Ramos (cell line): ENCODE measurements at regions not wholly inside any gene's neighbourhood (a gene's known extent, or its start where the extent isn't known, plus 50 kb on each side); places are given as distances from the start of the nearest gene placed in this dataset.

Experiments used
- in situ Hi-C: fragments of 300-500 bp; cut with MboI; formaldehyde crosslinking; loops from one replicate; pipeline ENCODE4 v1.14.3; 2022; ENCODE audit warnings: low sequenced_read_pairs; ENCODE audit not compliant: unreplicated experiment

GRCh38 chr11:114987186-114987760 is 308.9 kb downstream of the NXPE2 start:
- in situ Hi-C loops, result no loop called here

- in situ Hi-C loops, result no loop called here
These were observed 310.3 kb downstream of the NXPE2 start for GRCh38 chr11:114988644-114989043.

DNA sequence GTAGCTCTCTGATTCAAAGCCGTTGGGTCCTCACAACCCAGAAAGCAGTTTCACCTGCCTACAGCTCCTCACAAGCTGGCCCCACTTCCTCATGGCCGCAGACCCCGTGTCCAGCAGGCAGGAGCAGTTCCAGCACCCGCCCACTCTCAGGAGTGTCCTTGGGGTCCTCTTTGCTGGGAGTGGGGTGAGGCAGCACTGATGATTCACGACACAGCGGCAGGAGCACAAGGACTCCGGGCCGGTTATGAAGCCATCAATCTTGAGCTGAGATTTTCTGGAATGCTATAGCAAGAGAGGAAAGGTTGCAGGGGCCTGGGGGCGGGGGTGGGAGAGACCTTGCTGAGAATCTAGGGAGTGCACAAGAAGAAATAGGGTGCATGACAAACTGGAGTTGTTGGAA is 311.2 kb downstream of the NXPE2 start:
- in situ Hi-C loops, result no loop called here

- in situ Hi-C loops, result no loop called here
These were observed 327.3 kb downstream of the NXPE2 start for GRCh38 chr11:115005663-115006062.

DNA sequence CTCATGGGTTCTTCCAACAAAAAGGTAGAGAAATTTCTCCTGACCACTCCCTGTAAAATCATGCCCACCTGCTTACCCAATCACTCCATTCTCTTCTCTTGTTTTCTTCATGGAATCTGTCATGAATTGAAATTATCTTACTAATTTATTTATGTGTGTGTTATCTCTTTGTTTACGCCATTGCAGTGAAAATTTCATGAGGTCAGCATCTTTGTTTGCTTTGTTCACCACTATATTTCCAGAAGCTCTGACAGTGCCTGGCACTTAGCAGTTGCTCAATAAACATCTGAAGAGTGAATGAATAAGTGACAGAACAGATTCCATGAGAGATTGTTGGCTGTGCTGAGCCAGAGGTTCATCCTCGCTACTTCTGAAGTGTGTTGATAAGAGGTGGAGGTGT is 329.5 kb downstream of the NXPE2 start:
- in situ Hi-C loops, result no loop called here

- in situ Hi-C loops, result no loop called here
These were observed 330.5 kb downstream of the NXPE2 start for GRCh38 chr11:115008799-115009198.

GRCh38 chr11:115017529-115017928 is 339.2 kb downstream of the NXPE2 start:
- in situ Hi-C loops, result no loop called here

DNA sequence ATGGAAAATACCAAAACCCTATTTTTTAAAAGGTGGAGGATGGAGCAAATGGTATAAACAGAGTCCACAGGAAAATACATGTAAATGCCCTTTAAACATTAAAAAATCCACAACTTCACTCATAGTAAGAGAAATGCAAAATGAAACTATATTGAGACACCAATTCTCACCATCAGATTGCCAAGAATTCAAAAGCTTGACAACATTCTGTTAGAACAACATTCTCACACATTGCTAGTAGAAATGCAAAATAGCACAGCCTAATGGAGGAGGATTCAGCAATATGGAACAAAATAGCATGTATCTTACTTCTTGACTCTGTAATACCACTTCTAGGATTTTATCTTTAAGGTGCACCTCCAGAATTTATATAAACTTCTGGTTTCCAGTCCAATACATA is 351.8 kb downstream of the NXPE2 start:
- in situ Hi-C loops, result no loop called here

DNA sequence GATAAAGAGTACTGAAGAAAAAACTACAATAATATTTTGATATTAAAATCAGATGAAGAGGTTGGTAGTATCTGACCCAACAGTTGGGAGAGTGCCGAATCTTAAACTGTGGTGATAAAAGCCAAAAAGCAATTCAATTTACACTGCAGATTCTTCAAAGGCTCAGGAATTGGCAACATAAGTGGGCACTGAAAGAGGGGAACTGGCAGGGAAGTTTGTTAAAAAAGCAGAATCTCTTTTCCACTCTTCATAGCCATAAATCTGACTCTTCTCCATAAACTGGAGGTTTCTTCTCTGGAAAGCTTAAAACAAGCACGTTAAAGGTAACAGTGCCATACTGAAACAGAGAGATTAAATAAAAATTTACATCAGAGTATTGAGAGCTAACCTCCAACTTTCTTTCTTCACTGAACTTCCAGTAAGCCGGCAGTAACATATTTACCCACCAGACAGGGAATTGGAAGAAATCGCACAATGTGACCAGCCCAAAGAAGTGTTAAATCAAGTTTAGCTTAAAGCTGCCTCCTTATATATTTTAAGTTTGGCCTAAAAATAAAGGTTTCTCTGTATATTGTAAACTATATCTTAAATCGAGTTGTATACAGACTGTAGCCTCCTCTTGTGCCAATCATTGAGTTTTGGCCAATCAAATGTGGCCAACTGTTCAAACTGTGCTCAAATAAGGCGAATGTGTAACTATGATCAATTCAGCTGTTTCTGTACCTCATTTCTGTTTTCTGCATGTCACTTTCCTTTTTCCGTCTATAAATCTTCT is 358.3 kb downstream of the NXPE2 start:
- in situ Hi-C loops, result no loop called here

- in situ Hi-C loops, result no loop called here
These were observed 363.7 kb downstream of the NXPE2 start for GRCh38 chr11:115042002-115042401.

GRCh38 chr11:115047631-115048030 is 369.3 kb downstream of the NXPE2 start:
- in situ Hi-C loops, result no loop called here

DNA sequence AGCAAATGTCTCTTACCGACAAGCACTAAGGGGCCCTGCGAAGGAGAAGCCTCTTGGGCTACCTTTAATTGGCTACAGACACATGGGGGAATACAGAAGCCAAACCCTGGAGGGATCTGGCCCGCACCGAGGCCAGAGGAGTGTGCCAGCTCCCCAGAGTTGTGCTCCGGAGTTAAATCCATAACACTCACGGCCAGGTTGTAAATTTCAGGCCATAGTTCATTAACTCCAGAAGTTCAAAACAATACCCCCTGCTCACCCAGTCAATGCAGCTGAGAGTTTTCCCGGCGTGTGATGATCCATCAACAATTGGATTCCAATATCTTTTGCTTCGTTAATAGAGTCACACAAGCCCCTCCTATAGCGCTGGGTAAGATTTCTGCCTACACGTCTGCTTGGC is 371.5 kb downstream of the NXPE2 start:
- in situ Hi-C loops, result no loop called here

DNA sequence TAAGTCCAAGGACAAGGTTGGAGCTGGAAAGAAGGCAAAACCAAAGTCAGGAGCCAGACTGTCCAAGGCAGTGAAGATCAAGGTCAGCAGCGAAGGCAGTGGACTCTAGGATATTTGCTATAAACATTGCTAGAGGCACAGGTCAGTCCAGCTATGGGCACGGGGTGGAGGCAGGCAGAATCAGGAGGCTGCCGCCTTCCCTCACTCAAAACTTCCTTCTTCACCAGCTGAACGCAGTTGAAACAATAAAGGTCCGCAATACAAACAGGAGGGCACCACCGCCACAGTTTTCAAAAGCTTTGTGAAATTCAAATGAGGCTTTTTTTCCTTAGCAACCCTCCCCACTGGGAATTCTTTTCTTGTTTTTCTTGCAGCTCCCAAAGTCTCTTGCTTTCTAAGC is 372.4 kb downstream of the NXPE2 start:
- in situ Hi-C loops, result no loop called here

- in situ Hi-C loops, result no loop called here
These were observed 373.7 kb downstream of the NXPE2 start for GRCh38 chr11:115051938-115052590.

- in situ Hi-C loops, result no loop called here
These were observed 374.3 kb downstream of the NXPE2 start for GRCh38 chr11:115052601-115053000.

DNA sequence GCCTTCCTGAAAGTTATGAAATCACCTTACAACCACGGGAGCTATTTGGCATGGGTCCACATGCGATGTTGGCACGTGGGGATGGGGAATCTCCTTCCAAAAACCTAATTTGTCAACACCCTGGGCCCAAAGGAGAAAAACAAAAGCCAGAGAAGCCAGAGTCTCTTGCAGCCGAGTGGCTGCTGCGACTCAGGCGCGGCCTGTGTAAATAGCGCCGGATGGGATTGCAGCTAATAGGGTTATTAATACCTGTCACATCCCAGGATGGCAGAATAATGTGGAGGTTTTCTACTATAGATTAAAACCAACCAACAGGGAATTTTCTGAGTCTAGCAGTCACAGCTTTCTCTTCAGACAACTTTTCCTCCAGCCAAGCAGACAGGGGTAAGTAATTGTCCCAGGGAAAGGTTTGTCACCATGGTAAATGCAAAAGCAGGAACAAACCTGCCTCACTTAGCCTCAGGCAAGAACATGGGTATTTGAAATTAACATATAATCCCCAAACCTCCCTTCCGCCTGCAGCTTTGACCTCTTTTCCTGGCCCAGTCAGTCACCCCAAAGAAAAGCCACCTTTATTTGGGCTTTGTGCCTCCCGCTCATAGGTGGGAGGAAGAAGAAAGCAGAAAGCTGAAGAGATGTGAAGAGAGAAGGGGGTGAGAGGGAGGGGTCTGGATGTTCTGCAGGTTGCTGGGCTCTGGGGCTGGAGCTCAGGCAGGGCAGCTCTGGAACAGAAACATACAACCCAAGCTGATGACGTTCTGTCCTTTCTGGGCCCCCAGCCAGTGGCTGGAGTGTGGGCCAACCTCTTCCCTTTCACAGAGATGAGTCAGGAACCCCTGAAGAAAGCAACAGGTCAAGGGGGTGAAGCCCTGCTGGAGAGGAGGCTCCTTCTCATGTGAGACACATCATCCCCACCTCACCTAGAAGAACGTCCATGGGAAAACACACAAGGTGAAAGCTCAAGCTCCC is 376.5 kb downstream of the NXPE2 start:
- in situ Hi-C loops, result no loop called here

DNA sequence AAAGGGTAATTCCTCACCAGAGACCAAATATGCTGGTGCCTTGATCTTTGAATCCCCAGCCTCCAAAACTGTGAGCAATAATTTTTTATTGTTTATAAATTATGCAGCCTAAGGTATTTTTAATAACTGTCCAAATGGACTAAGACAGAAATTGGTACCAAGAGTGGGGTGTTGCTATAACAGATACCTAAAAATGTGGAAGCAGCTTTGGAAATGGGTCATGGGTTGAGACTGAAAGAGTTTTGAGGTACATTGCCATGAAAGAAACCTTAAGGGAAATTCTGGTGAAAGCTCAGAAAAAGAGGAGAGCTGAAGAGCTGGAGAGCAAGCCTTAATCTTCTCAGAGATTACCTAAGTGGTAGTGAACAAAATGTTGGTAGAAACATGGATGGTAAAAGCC is 378.2 kb downstream of the NXPE2 start:
- in situ Hi-C loops, result no loop called here

- in situ Hi-C loops, result no loop called here
These were observed 382.5 kb downstream of the NXPE2 start for GRCh38 chr11:115060840-115061239.

DNA sequence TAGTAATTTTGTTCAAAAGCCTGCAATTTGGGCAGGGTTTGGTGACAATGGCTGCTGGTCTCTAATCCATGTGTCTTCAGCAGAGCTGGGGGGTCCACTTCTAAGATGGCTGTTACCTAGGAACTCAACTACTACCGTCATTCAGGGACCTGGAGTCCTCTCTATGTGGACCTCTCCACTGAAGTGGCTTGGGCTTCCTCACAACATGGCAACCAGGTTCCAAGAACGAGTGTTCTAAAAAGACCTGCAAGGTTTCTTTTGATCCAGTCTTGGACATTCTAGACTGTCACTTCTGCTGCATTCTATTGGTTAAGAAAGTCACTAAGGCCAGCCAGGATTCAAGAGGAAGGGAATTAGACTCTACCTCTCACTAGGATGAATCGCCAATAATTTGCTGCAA is 387.0 kb downstream of the NXPE2 start:
- in situ Hi-C loops, result no loop called here

GRCh38 chr11:115065830-115066664 is 387.7 kb downstream of the NXPE2 start:
- in situ Hi-C loops, result no loop called here
